ENCODE measurements at regions not wholly inside any gene's neighbourhood (a gene's known extent, or its start where the extent isn't known, plus 50 kb on each side); places are given as distances from the start of the nearest gene placed in this dataset.
A peak's percentile ranks its signal among the peaks of the same experiment; 100 is the strongest.

DNA sequence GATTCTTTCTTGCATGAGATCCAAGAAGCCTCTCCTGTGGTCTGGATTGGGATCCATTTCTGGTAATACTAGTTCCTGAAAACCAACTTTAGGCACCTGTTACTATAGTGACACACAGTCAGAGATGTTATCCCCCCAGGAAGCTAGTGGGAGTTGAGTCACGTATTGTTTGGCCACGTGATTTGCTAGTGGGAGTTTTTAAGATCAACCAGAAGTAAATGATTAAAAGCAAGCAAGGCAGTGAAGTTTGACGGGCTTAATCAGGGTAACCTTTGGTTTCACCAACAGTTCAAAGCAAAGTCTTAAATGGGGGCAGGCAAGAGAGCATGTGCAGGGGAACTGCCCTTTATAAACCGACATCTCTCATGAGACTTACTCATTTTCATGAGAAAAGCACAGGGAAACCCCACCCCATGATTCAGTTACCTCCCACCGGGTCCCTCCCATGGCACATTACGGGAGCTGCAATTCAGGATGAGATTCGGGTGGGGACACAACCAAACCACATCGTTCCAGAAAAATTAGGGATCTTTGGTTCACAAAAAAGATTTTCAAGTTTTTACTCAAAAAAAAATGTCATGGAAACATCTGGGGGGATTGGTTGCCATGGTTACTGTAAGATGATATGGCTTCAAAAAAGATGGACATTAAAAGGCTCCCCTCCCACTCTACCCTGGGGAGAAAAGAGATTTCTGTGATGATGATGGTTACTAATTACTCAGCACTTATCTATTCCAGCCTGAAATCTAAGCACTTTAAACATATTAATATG lies 483.1 kb upstream of the ERCC4 start:
- no peak overlapping the region for H3K27ac ChIP-seq (ENCODE audit: extremely low read depth, low read depth, low read length)
- FAIRE-seq, result no peak
- no peaks in the 10 kb centered on the region for H3K4me1 ChIP-seq (replicated peaks in 1 of 2; ENCODE audit: control insufficient read depth in 2 of 2, insufficient read depth in 2 of 2, low read length in 2 of 2)
- no TSS peak for BruUV-seq (replicated peaks)
- no peak for ATAC-seq
- H3K9me3 ChIP-seq (replicated peaks; ENCODE audit: control insufficient read depth, insufficient read depth, low read depth, low read length), result no peaks in the 10 kb centered on the region
- H3K9me1 ChIP-seq (ENCODE audit: control insufficient read depth, insufficient read depth, low read length), result no peaks in the 10 kb centered on the region
- in situ Hi-C loops (cut with MboI) (no loop called here), intact Hi-C loops (cut with micrococcal nuclease) (no loop called here)
- H3K79me2 ChIP-seq (ENCODE audit: control insufficient read depth, insufficient read depth, low read length), result no peaks in the 10 kb centered on the region
- CTCF ChIA-PET (ENCODE audit: low intra/inter-chr PET ratio), result no interaction called here
- WGBS (ENCODE audit: insufficient coverage, low coverage, missing lambda C conversion rate), result 1% methylated on average over 8 of the region's 8 CpGs
- no peak overlapping the region for H3K4me2 ChIP-seq (ENCODE audit: insufficient read depth, low read length)
- no peak overlapping the region for H3K4me3 ChIP-seq
- no peaks in the 10 kb centered on the region for H3K27me3 ChIP-seq (ENCODE audit: control insufficient read depth in 2 of 2, insufficient read depth in 2 of 2, low read length in 2 of 2)
- no peak overlapping the region for H3K9ac ChIP-seq (ENCODE audit: insufficient read depth in 1 of 2, low read depth in 2 of 2, low read length in 2 of 2)
- no peaks in the 10 kb centered on the region for H3K36me3 ChIP-seq (ENCODE audit: control insufficient read depth, insufficient read depth, low read length)
- DNase-seq (ENCODE audit: extremely low read depth in 1 of 4, low spot score in 3 of 4), result peak in 1 of 4 experiments; percentile 6
- POLR2A ChIA-PET, result interaction anchor here (0.7 kb wide), 1 partner anchor 14 kb away, joined by 4 read pairs; no protein-coding TSS in a partner anchor
- no peak overlapping the region for H2AFZ ChIP-seq (ENCODE audit: low read depth, low read length)
- no peaks in the 10 kb centered on the region for H4K20me1 ChIP-seq (replicated peaks; ENCODE audit: control insufficient read depth, insufficient read depth, low read length)
- TF ChIP-seq ZNF134 (CRISPR knock-in tag; conservative IDR thresholded peaks at IDR 0.05) (no peak), HDAC6 (IDR thresholded peaks at IDR 0.05; ENCODE audit: low read depth, low read length) (no peak), ZNF644 (tag; IDR thresholded peaks at IDR 0.05; ENCODE audit: low read depth) (no peak), TBL1XR1 (IDR thresholded peaks at IDR 0.05; ENCODE audit: low read length in 2 of 2) (no peak), RBM22 (IDR thresholded peaks at IDR 0.05; ENCODE audit: low read depth, low read length, poor library complexity, severe bottlenecking) (no peak), RBM15 (IDR thresholded peaks at IDR 0.05; ENCODE audit: insufficient read depth, low read length) (no peak), FOSL1 (tag; conservative IDR thresholded peaks at IDR 0.05) (peak; percentile 82), CHD1 (IDR thresholded peaks at IDR 0.05; ENCODE audit: low read length) (no peak), ZFPM2 (CRISPR knock-in tag; IDR thresholded peaks at IDR 0.05) (no peak), SMARCA5 (IDR thresholded peaks at IDR 0.05) (no peak)
- TF ChIP-seq, protein P1, sequence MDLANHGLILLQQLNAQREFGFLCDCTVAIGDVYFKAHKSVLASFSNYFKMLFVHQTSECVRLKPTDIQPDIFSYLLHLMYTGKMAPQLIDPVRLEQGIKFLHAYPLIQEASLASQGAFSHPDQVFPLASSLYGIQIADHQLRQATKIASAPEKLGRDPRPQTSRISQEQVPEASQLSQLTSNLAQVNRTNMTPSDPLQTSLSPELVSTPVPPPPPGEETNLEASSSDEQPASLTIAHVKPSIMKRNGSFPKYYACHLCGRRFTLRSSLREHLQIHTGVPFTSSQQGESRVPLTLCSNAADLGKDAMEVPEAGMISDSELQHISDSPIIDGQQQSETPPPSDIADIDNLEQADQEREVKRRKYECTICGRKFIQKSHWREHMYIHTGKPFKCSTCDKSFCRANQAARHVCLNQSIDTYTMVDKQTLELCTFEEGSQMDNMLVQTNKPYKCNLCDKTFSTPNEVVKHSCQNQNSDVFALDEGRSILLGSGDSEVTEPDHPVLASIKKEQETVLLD (IDR thresholded peaks at IDR 0.05), result no peak
- TF ChIP-seq, protein P2, sequence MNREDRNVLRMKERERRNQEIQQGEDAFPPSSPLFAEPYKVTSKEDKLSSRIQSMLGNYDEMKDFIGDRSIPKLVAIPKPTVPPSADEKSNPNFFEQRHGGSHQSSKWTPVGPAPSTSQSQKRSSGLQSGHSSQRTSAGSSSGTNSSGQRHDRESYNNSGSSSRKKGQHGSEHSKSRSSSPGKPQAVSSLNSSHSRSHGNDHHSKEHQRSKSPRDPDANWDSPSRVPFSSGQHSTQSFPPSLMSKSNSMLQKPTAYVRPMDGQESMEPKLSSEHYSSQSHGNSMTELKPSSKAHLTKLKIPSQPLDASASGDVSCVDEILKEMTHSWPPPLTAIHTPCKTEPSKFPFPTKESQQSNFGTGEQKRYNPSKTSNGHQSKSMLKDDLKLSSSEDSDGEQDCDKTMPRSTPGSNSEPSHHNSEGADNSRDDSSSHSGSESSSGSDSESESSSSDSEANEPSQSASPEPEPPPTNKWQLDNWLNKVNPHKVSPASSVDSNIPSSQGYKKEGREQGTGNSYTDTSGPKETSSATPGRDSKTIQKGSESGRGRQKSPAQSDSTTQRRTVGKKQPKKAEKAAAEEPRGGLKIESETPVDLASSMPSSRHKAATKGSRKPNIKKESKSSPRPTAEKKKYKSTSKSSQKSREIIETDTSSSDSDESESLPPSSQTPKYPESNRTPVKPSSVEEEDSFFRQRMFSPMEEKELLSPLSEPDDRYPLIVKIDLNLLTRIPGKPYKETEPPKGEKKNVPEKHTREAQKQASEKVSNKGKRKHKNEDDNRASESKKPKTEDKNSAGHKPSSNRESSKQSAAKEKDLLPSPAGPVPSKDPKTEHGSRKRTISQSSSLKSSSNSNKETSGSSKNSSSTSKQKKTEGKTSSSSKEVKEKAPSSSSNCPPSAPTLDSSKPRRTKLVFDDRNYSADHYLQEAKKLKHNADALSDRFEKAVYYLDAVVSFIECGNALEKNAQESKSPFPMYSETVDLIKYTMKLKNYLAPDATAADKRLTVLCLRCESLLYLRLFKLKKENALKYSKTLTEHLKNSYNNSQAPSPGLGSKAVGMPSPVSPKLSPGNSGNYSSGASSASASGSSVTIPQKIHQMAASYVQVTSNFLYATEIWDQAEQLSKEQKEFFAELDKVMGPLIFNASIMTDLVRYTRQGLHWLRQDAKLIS (CRISPR knock-in tag; IDR thresholded peaks at IDR 0.05), result no peak
- TF ChIP-seq, protein P3, sequence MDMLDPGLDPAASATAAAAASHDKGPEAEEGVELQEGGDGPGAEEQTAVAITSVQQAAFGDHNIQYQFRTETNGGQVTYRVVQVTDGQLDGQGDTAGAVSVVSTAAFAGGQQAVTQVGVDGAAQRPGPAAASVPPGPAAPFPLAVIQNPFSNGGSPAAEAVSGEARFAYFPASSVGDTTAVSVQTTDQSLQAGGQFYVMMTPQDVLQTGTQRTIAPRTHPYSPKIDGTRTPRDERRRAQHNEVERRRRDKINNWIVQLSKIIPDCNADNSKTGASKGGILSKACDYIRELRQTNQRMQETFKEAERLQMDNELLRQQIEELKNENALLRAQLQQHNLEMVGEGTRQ (CRISPR knock-in tag; IDR thresholded peaks at IDR 0.05), result peak; percentile 20; the same call in 1 of the 2 replicates
- TF ChIP-seq, protein P4, sequence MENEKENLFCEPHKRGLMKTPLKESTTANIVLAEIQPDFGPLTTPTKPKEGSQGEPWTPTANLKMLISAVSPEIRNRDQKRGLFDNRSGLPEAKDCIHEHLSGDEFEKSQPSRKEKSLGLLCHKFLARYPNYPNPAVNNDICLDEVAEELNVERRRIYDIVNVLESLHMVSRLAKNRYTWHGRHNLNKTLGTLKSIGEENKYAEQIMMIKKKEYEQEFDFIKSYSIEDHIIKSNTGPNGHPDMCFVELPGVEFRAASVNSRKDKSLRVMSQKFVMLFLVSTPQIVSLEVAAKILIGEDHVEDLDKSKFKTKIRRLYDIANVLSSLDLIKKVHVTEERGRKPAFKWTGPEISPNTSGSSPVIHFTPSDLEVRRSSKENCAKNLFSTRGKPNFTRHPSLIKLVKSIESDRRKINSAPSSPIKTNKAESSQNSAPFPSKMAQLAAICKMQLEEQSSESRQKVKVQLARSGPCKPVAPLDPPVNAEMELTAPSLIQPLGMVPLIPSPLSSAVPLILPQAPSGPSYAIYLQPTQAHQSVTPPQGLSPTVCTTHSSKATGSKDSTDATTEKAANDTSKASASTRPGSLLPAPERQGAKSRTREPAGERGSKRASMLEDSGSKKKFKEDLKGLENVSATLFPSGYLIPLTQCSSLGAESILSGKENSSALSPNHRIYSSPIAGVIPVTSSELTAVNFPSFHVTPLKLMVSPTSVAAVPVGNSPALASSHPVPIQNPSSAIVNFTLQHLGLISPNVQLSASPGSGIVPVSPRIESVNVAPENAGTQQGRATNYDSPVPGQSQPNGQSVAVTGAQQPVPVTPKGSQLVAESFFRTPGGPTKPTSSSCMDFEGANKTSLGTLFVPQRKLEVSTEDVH (IDR thresholded peaks at IDR 0.05; ENCODE audit: low read depth, partially characterized antibody), result no peak
